IMR-90 (cell line): ENCODE measurements at regions not wholly inside any gene's neighbourhood (a gene's known extent, or its start where the extent isn't known, plus 50 kb on each side); places are given as distances from the start of the nearest gene placed in this dataset.

Experiments
- ATAC-seq: fragments of 200-7000 bp; cut with Tn5 transposase; 2 replicates; pipeline ENCODE4 v1.9.1; 2020; ENCODE audit warnings: low read depth, mild to moderate bottlenecking, moderate library complexity
- BruUV-seq: library from RNA; stranded (reverse); fragments of 400-500 nt; replicated peaks from 2 replicates; lab custom pipeline; 2021; lab: Mats Ljungman, UMichigan
- CTCF ChIA-PET: fragments of 300-600 bp; formaldehyde crosslinking; extraction: SDS; loops from one replicate; lab custom pipeline; 2021; ENCODE audit warnings: antibody characterized with exemption; lab: Yijun Ruan, JAX
- POLR2A ChIA-PET: fragments of 300-600 bp; sonication (Branson Sonifier 250); formaldehyde crosslinking; loops from one replicate; lab custom pipeline; 2022; ENCODE audit warnings: antibody characterized with exemption; ENCODE audit not compliant: unreplicated experiment; lab: Charles Lee
- DNase-seq: peaks from one replicate; pipeline ENCODE4 v3.0.0; 2013
- H2AFZ ChIP-seq: replicated peaks from 2 replicates; pipeline ENCODE3; 2013; ENCODE audit warnings: low read length, mild to moderate bottlenecking; ENCODE audit not compliant: poor library complexity
- H2AK5ac ChIP-seq: 2 replicates; pipeline ENCODE4 v1.6.1; 2013; ENCODE audit warnings: low read depth, low read length, inconsistent platforms
- H2AK9ac ChIP-seq: replicated peaks from 2 replicates; pipeline ENCODE3; 2013; ENCODE audit warnings: mild to moderate bottlenecking, low read depth, low read length, moderate library complexity; ENCODE audit not compliant: poor library complexity
- H2BK120ac ChIP-seq: 2 replicates; pipeline ENCODE4 v1.6.1; 2013; ENCODE audit warnings: low read depth, low read length, inconsistent platforms
- H2BK15ac ChIP-seq: 3 replicates; pipeline ENCODE4 v1.6.1; 2013; ENCODE audit warnings: low read depth, low read length, inconsistent platforms
- H2BK20ac ChIP-seq: 2 replicates; pipeline ENCODE4 v1.6.1; 2013; ENCODE audit warnings: low read depth, mild to moderate bottlenecking, inconsistent platforms, low read length, moderate library complexity
- H2BK5ac ChIP-seq: 2 replicates; pipeline ENCODE4 v1.6.1; 2013; ENCODE audit warnings: mild to moderate bottlenecking, low read depth, low read length, inconsistent platforms; ENCODE audit not compliant: poor library complexity, severe bottlenecking
- H3K14ac ChIP-seq: replicated peaks from 2 replicates; pipeline ENCODE4 v1.6.1; 2013; ENCODE audit warnings: low read depth, low read length, inconsistent platforms
- H3K18ac ChIP-seq: 2 replicates; pipeline ENCODE4 v1.6.1; 2013; ENCODE audit warnings: low read depth, low read length, control low read depth
- H3K23ac ChIP-seq: 2 replicates; pipeline ENCODE4 v1.6.1; 2013; ENCODE audit warnings: low read depth, low read length, inconsistent platforms
- H3K27ac ChIP-seq: 2 replicates; pipeline ENCODE4 v1.5.1; 2013; ENCODE audit warnings: mild to moderate bottlenecking, control low read depth, low read length; ENCODE audit not compliant: insufficient read depth
- H3K27me3 ChIP-seq: 2 replicates; pipeline ENCODE4 v1.6.1; 2013; ENCODE audit warnings: low read length; ENCODE audit not compliant: control insufficient read depth, insufficient read depth
- H3K36me3 ChIP-seq: 2 replicates; pipeline ENCODE4 v1.6.1; 2013; ENCODE audit warnings: low read length, mixed read lengths; ENCODE audit not compliant: control insufficient read depth, insufficient read depth
- H3K4ac ChIP-seq: 2 replicates; pipeline ENCODE4 v1.6.1; 2013; ENCODE audit warnings: low read depth, low read length, inconsistent platforms
- H3K4me1 ChIP-seq: 2 replicates; pipeline ENCODE4 v1.6.1; 2013; ENCODE audit warnings: low read length, mixed read lengths; ENCODE audit not compliant: control insufficient read depth, insufficient read depth
- H3K4me2 ChIP-seq: 2 replicates; pipeline ENCODE4 v1.6.1; 2013; ENCODE audit warnings: low read depth, mild to moderate bottlenecking, control low read depth, low read length, moderate library complexity
- H3K4me3 ChIP-seq: 2 replicates; pipeline ENCODE4 v1.5.1; 2013; ENCODE audit warnings: low read depth, mild to moderate bottlenecking, control low read depth, low read length, moderate library complexity; ENCODE audit not compliant: insufficient read depth
- H3K56ac ChIP-seq: 2 replicates; pipeline ENCODE4 v1.6.1; 2013; ENCODE audit warnings: low read length, inconsistent platforms; ENCODE audit not compliant: insufficient read depth; ENCODE audit errors: extremely low read depth
- H3K79me1 ChIP-seq, 2 experiments: 2 replicates each; pipeline ENCODE4 v1.6.1; 2013; ENCODE audit warnings: low read length in 2 of 2, inconsistent platforms in 1 of 2, low read depth in 1 of 2
- H3K9ac ChIP-seq: 2 replicates; pipeline ENCODE4 v1.6.1; 2013; ENCODE audit warnings: low read depth, low read length, control low read depth
- H3K9me1 ChIP-seq: 2 replicates; pipeline ENCODE4 v1.6.1; 2013; ENCODE audit warnings: low read length, inconsistent platforms; ENCODE audit not compliant: insufficient read depth
- H3K9me3 ChIP-seq: 2 replicates; pipeline ENCODE4 v1.6.1; 2013; ENCODE audit warnings: low read length; ENCODE audit not compliant: control insufficient read depth, insufficient read depth
- H4K20me1 ChIP-seq: 2 replicates; pipeline ENCODE4 v1.6.1; 2013; ENCODE audit warnings: low read length, inconsistent platforms; ENCODE audit not compliant: insufficient read depth
- H4K5ac ChIP-seq: 2 replicates; pipeline ENCODE4 v1.6.1; 2013; ENCODE audit warnings: mild to moderate bottlenecking, low read depth, low read length, control low read depth
- H4K8ac ChIP-seq, 2 experiments: 2 replicates each; pipeline ENCODE4 v1.6.1; 2013; ENCODE audit warnings: low read depth in 2 of 2, low read length in 2 of 2, control low read depth in 1 of 2, inconsistent platforms in 1 of 2
- H4K91ac ChIP-seq: 2 replicates; pipeline ENCODE4 v1.6.1; 2013; ENCODE audit warnings: low read depth, low read length, inconsistent platforms; ENCODE audit not compliant: insufficient read depth
- BHLHE40 ChIP-seq: fragments of 150-350 bp; IDR thresholded peaks from 2 replicates; pipeline ENCODE4 v1.6.1; 2016; ENCODE audit warnings: mild to moderate bottlenecking, low read depth, low read length
- CEBPB ChIP-seq: IDR thresholded peaks from 2 replicates; pipeline ENCODE4 v1.6.1; 2012; ENCODE audit warnings: low read depth, low read length, improper control_type of control experiment
- MAZ ChIP-seq: IDR thresholded peaks from 2 replicates; pipeline ENCODE4 v1.6.1; 2012; ENCODE audit warnings: low read depth, mild to moderate bottlenecking, low read length, improper control_type of control experiment, moderate library complexity, borderline replicate concordance
- RAD21 ChIP-seq: IDR thresholded peaks from 2 replicates; pipeline ENCODE4 v1.6.1; 2012; ENCODE audit warnings: low read length, improper control_type of control experiment
- WGBS, 2 experiments: methylation state at CpG; one replicate each; pipeline versions ENCODE4 v1.1.5 to v1.1.7; 2013; ENCODE audit warnings: missing lambda C conversion rate in 2 of 2; ENCODE audit not compliant: insufficient read length in 1 of 2; ENCODE audit errors: extremely low coverage in 2 of 2; 5-methylcytosine and 5-hydroxymethylcytosine counted together
- dilution Hi-C: fragments of 300-500 bp; cut with HindIII; formaldehyde crosslinking; loops from one replicate; pipeline ENCODE4 v1.14.3; 2018; ENCODE audit warnings: low sequenced_read_pairs; ENCODE audit not compliant: unreplicated experiment
- in situ Hi-C: fragments of 300-500 bp; cut with MboI; formaldehyde crosslinking; loops from 3 replicates; pipeline ENCODE4 v1.14.3; 2019; ENCODE audit warnings: low sequenced_read_pairs, inconsistent platforms, mixed read lengths
- intact Hi-C: fragments of 100-400 bp; cut with micrococcal nuclease; formaldehyde crosslinking; loops from 2 replicates; pipeline ENCODE4 v1.10.0; 2022
- TF ChIP-seq, protein P1 (sequence below): conservative IDR thresholded peaks from 2 replicates; pipeline ENCODE4 v1.5.1; 2012; ENCODE audit warnings: mild to moderate bottlenecking, low read depth, low read length, improper control_type of control experiment

DNA sequence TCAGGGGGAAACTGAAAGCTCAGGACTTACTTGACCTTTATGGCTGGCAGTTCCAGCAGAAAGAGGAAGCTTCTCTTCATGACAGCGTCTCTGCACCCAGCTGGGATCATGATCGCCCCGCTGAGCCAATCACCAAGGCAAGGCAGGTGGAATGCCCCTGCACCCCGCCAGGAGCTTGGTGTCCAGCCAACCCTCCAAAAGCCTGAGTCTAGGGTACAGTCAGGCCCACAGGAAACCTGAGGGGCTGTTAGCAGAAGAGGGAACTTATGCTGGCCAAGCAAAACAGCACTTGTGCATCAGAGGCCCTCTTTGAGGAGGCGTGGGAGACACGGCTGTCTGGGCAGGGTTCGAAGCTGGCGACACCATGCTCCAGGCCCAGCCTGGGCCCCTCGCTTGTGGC, 188.3 kb upstream of the GMDS start:
- WGBS, 2 experiments: 100% methylated on average over 1 of the region's 9 CpGs; no CpG with 5 or more reads in 1 of the 2 experiments
- Histone ChIP-seq H4K5ac (no peak overlapping the region; the same call in 1 of the 2 replicates), H3K14ac (0 out of 2 replicates have a peak overlapping the region, but pooled peaks have one; percentile 87), H2AK9ac (peak overlapping the region; percentile 66), H2AFZ (peak overlapping the region; percentile 13), H2BK120ac (0 out of 2 replicates have a peak overlapping the region, but pooled peaks have one; percentile 56), H3K27me3 (no peaks in the 10 kb centered on the region), H3K79me1 (no peaks in the 10 kb centered on the region), H3K4me1 (peaks cover 23% of the 10 kb centered on the region), H2BK15ac (peak overlapping the region; percentile 15; the same call in 1 of the 3 replicates), H2BK20ac (peak overlapping the region; percentile 40; the same call in 1 of the 2 replicates), H3K36me3 (no peaks in the 10 kb centered on the region), H2BK5ac (peak overlapping the region; percentile 2), H2AK5ac (peak overlapping the region; percentile 65), H4K91ac (peak overlapping the region; percentile 51), H3K4me2 (no peak overlapping the region), H3K4me3 (no peak overlapping the region), H3K18ac (no peak overlapping the region), H3K9me1 (peaks cover 25% of the 10 kb centered on the region), H3K9me3 (no peaks in the 10 kb centered on the region), H4K8ac (peak overlapping the region in 1 of 2 experiments; percentile 7; a peak in 1 of 4 replicates), H3K9ac (no peak overlapping the region), H3K4ac (peak overlapping the region; percentile 84; the same call in 1 of the 2 replicates), H3K56ac (no peak overlapping the region), H4K20me1 (no peaks in the 10 kb centered on the region), H3K23ac (no peak overlapping the region), H3K27ac (no peak overlapping the region)
- POLR2A ChIA-PET: no interaction called here
- dilution Hi-C loops (no loop called here), in situ Hi-C loops (no loop called here), intact Hi-C loops (no loop called here)
- CTCF ChIA-PET: interaction anchor here (0.9 kb wide), 1 partner anchor 16 kb away, joined by 3 read pairs; no protein-coding TSS in a partner anchor
- DNase-seq (no peak), ATAC-seq (no peak)
- no TSS peak for BruUV-seq
- TF ChIP-seq RAD21 (no peak), BHLHE40 (no peak), MAZ (no peak), CEBPB (no peak)
- TF ChIP-seq, protein P1, sequence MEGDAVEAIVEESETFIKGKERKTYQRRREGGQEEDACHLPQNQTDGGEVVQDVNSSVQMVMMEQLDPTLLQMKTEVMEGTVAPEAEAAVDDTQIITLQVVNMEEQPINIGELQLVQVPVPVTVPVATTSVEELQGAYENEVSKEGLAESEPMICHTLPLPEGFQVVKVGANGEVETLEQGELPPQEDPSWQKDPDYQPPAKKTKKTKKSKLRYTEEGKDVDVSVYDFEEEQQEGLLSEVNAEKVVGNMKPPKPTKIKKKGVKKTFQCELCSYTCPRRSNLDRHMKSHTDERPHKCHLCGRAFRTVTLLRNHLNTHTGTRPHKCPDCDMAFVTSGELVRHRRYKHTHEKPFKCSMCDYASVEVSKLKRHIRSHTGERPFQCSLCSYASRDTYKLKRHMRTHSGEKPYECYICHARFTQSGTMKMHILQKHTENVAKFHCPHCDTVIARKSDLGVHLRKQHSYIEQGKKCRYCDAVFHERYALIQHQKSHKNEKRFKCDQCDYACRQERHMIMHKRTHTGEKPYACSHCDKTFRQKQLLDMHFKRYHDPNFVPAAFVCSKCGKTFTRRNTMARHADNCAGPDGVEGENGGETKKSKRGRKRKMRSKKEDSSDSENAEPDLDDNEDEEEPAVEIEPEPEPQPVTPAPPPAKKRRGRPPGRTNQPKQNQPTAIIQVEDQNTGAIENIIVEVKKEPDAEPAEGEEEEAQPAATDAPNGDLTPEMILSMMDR: no peak
